ENCODE measurements at regions not wholly inside any gene's neighbourhood (a gene's known extent, or its start where the extent isn't known, plus 50 kb on each side); places are given as distances from the start of the nearest gene placed in this dataset.

GRCh38 chr13:99055735-99056134, 77.9 kb upstream of the DOCK9 start:
- no peak for DNase-seq

- no peak for DNase-seq
Observed at GRCh38 chr13:99056381-99057014, 78.6 kb upstream of the DOCK9 start.

- no peak for DNase-seq
Observed at GRCh38 chr13:99057310-99057975, 79.6 kb upstream of the DOCK9 start.

- DNase-seq, result no peak
Observed at GRCh38 chr13:99058527-99059495, 80.9 kb upstream of the DOCK9 start.

- no peak for DNase-seq
Observed at GRCh38 chr13:99059498-99060075, 81.7 kb upstream of the DOCK9 start.

- DNase-seq, result no peak
Observed at GRCh38 chr13:99061411-99061810, 83.5 kb upstream of the DOCK9 start.

- no peak for DNase-seq
Observed at GRCh38 chr13:99062593-99062992, 84.7 kb upstream of the DOCK9 start.

- DNase-seq, result no peak
Observed at GRCh38 chr13:99063178-99063577, 85.3 kb upstream of the DOCK9 start.

- DNase-seq, result no peak
Observed at GRCh38 chr13:99063952-99064351, 86.1 kb upstream of the DOCK9 start.

- no peak for DNase-seq
Observed at GRCh38 chr13:99064624-99065234, 86.9 kb upstream of the DOCK9 start.

GRCh38 chr13:99065235-99066015, 87.6 kb upstream of the DOCK9 start:
- no peak for DNase-seq

- DNase-seq, result no peak
Observed at GRCh38 chr13:99066219-99066618, 88.4 kb upstream of the DOCK9 start.

- DNase-seq, result no peak
Observed at GRCh38 chr13:99067159-99067985, 89.5 kb upstream of the DOCK9 start.

- DNase-seq, result no peak
Observed at GRCh38 chr13:99071211-99071610, 93.3 kb upstream of the DOCK9 start.

- DNase-seq, result no peak
Observed at GRCh38 chr13:99071666-99072065, 93.8 kb upstream of the DOCK9 start.

GRCh38 chr13:99072356-99072755, 94.5 kb upstream of the DOCK9 start:
- no peak for DNase-seq

GRCh38 chr13:99072941-99073340, 95.1 kb upstream of the DOCK9 start:
- DNase-seq, result no peak

- DNase-seq, result no peak
Observed at GRCh38 chr13:99074693-99075092, 96.8 kb upstream of the DOCK9 start.

- DNase-seq, result no peak
Observed at GRCh38 chr13:99075268-99076191, 97.7 kb upstream of the DOCK9 start.
